ENCODE measurements at regions not wholly inside any gene's neighbourhood (a gene's known extent, or its start where the extent isn't known, plus 50 kb on each side); places are given as distances from the start of the nearest gene placed in this dataset.

GRCh38 chr2:7256377-7256776, 339.2 kb downstream of the RNF144A start:
- no peak for TF ChIP-seq ZNF274 (IDR thresholded peaks at IDR 0.05; ENCODE audit: low read depth, low read length)
- TF ChIP-seq YY1 (IDR thresholded peaks at IDR 0.05; ENCODE audit: insufficient read depth, insufficient read length), result no peak
- TF ChIP-seq SUZ12 (IDR thresholded peaks at IDR 0.05; ENCODE audit: extremely low read depth, insufficient read depth, insufficient read length), result no peak

Data from NT2/D1 (cell line).